HG02678 (cell line): ENCODE measurements at regions not wholly inside any gene's neighbourhood (a gene's known extent, or its start where the extent isn't known, plus 50 kb on each side); places are given as distances from the start of the nearest gene placed in this dataset.

ENCODE experiments used
- ATAC-seq: cut with Tn5 transposase; IDR thresholded peaks from one replicate; pipeline ENCODE4 v1.9.1; 2021; ENCODE audit warnings: mild to moderate bottlenecking, moderate library complexity; ENCODE audit not compliant: unreplicated experiment

DNA sequence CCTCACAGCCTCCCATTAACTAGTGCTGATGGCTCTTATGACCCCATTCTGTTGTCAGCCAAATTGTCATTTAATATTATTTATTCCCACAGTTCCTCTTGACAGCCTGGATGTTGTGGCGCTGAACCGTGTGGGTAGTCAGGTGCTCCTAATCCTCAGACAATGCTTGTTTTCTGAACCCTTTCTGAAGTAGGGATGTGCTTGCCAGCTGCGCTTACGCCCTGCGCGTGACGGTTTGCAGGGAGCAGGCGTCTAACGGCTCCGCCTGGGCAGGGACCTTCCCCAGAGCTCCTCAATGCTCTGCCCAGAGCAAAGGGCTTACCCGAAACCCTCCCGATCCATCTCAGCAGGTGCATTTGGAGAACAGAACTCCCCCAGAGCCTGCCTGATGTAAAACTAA is 358.2 kb upstream of the MYT1L start:
- no peak for ATAC-seq

DNA sequence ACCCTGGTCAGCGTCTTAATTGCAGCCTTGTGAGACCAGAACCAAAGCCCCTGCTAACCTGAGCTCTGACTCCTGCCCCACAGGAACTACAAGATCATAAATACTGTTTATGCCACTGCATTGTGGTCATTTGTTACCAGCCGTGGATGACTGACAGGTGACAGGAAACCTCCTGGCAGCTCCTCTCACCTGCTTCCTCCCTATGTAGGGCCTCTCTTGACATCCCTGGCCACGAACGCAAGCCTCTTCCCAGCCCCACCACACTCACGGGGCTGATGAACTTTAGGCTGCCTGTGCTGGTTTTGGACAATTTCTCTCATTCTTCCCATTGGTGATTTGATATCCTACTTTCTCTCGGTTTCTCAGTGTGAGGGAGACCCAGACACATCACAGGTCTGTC is 357.2 kb upstream of the MYT1L start:
- ATAC-seq, result no peak

- ATAC-seq, result no peak
Measured at GRCh38 chr2:2687745-2688144, 356.7 kb upstream of the MYT1L start.

- ATAC-seq, result no peak
Measured at GRCh38 chr2:2686222-2686621, 355.1 kb upstream of the MYT1L start.

- ATAC-seq, result no peak
Measured at GRCh38 chr2:2683606-2684224, 352.6 kb upstream of the MYT1L start.

DNA sequence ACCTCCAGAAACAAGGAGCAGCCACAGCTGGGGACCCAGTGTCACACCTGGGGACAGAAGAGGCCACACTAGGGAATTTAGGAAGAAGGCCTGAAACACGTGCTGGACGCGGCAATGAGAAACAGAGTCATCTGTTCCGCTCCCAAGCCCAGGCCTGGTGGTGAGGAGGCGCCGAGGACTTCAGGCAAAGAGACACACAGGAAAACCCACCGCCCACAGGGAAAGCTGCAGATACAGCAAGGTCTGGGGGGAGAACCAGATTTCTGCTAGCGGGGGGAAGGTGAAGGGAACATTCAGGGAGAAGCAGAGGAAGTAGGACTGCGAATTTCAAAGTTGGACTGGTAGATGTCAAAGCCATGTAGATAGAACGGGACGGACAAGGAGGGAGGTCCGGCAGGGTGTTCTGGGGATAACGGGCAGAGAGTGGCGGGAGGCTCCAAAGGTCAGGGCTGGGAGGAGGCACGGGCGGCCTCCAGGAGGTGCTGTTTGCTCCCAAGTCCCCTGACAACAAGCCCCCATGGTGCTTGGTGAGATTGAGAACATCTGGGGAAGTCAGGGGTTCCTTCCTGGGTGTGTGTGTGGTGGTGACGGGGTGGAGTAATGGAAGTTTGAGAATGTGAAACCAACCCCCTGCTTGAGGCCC is 351.7 kb upstream of the MYT1L start:
- no peak for ATAC-seq

- ATAC-seq, result no peak
Measured at GRCh38 chr2:2681711-2682251, 350.7 kb upstream of the MYT1L start.

DNA sequence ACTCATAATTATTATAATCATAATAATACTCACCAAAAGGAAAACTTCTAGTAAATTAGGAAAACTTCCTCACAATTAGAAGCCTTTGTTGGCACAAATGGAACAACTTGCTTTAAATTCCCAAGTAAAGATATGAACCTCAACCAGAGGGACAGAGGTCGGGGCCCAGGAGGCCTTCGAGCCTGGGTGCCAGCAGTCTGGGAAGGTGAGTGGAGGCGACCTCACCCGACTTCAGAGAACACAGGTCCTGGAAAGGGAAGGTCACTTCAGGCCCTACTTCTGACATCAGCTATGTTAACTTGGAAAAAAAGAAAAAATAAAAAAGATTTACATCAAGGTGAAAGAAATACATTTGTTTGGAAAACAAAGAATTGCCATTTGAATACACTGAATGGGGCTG is 350.0 kb upstream of the MYT1L start:
- ATAC-seq, result no peak

DNA sequence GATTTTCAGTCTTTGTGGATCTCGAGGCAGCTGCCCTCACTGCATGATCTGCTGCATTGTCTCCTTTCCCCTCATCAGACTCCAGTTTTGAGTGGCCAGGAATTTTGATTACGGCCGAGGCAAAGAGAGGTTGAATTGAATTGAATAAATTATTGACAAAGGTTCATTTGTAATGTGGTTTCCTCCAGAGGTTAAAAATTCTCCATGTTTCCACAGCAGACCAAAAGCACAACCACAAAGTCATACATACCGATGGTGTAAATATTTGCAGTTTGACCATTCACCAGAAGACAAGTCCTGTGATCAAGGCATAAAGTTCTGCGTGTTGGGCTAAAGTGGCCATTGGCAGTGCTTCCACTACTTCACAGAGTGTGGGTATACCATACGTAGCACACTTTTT is 343.8 kb upstream of the MYT1L start:
- ATAC-seq, result no peak

- no peak for ATAC-seq
Measured at GRCh38 chr2:2673406-2673805, 342.3 kb upstream of the MYT1L start.

- no peak for ATAC-seq
Measured at GRCh38 chr2:2672249-2672648, 341.2 kb upstream of the MYT1L start.

DNA sequence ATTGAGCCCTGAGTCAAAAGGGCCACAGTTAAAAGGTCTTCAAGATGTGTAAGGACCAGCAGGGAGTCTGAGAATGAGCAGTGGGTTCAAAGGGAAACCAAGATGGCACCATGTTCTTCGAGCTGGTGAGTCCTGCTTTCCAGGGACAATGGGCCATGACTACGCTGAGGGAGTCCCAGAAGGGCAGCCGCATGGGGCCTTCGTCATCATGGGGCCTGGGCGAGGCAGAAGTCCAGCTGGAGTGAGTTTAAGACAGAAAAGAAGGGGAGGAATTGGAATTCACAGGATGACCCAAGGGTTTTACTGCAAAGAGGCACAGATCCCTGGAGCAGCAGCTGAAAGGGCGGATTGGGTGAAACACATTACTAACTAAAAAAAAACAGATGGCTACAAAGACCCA is 340.8 kb upstream of the MYT1L start:
- no peak for ATAC-seq

DNA sequence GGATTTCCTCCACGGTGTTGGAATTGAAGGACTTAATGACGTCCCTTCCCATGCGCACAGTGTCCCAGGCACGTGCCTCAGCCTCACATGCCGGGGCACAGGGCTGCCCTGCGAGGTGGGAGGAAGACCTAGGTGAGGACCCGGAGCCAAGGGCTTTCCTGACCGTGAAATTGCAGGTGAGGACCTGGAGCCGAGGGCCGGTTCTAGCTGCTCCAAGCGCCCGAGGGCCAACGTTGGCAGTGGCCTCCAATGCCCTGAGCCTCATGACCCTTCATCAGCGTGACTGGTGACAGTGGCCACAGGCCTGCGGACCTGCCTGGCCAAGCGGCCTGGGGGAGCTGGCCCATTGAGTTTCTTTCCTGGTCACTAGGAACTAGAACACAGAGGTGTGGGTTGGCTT is 338.2 kb upstream of the MYT1L start:
- no peak for ATAC-seq

DNA sequence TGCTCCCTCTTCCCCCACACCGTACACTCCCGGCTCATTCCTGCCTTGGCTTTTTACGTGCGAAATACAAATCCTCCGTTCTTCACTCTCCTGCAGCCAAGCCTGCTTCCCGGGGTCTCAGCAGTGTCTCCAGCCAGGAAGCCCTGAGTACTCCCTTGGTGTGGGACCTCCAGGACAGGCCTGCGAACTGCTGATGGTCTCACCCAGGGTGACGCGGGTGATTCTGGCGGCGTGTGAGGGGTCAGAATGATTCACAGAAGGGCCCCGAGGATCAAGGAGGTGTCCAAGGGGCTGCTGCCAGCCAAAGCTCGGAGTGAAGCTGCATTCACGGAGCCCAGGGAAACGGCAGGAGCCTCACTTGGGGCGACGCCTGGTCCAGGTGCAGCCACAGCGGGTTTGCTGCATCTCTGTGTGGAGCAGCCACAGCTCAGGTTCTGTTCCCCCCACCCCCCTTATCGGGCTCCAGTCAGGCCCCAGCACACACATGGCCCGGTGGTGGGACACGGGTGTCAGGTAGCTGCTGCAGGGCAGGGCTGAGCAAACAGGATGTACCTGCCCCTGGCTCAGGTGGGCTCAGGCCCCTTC is 337.7 kb upstream of the MYT1L start:
- ATAC-seq, result no peak

GRCh38 chr2:2667690-2668089 is 336.6 kb upstream of the MYT1L start:
- ATAC-seq, result no peak

- ATAC-seq, result no peak
Measured at GRCh38 chr2:2665834-2666133, 334.7 kb upstream of the MYT1L start.

- ATAC-seq, result no peak
Measured at GRCh38 chr2:2664989-2665833, 334.1 kb upstream of the MYT1L start.

DNA sequence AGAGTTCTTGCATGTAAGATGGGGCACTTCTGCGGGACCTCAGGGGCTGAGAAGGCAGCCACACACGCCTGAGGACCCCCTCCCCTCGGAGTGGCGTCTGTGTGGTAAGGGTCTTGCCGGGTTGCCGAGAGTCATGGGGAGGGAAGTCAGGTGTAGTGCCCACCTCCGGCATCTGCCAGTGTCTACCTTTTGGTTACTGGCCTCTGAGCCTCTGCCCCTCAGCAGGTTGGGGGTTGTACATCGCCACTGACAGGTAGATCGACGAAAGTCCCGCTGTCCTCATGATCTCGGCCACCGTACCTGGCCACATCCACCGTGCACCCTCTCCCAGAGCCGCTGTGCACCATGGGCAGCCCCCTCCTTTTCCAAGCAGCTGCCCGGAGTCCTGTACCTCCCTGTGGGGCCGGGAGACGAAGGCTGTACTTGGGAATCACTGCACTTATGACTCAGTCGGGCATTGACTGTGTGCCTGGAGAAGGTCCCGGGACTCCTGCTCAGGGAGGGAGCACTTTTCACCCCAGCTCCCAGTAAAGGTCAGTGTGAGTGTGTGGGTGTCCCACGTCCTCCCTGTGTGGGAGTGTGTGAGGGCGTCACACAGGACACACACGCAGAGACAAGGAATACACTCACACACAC is 332.4 kb upstream of the MYT1L start:
- no peak for ATAC-seq

DNA sequence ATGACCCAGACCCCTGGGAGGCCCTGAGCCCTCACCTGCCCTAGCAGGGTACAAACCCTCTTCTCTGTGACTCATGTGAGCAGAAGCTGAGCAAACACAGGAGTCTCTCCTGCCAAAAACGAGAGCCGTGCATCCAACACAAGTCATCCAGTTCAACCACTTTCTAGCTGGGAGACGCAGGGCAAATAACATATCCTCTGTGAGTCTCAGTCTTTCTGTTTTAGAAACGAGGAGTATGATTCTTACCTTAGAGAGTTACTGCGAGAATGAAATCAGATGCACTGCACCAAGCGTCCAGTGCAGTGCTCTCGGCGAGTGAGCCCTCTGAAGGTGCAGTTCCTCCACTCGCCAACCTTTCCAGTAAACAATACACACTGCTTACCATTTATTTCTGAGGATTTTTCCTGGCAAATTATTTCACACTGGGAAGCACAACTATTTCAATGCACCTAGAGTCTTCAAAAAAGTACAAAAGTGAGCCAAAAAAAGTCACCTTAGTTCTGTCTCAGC is 331.8 kb upstream of the MYT1L start:
- no peak for ATAC-seq

GRCh38 chr2:2662037-2662846 is 331.2 kb upstream of the MYT1L start:
- no peak for ATAC-seq
